ENCODE measurements at regions not wholly inside any gene's neighbourhood (a gene's known extent, or its start where the extent isn't known, plus 50 kb on each side); places are given as distances from the start of the nearest gene placed in this dataset.

GRCh38 chr20:55522296-55522815 lies 483.0 kb downstream of the CBLN4 start:
- TF ChIP-seq HSF1 (IDR thresholded peaks at IDR 0.05; ENCODE audit: low read depth, low read length), result no peak
- TF ChIP-seq CHD4 (IDR thresholded peaks at IDR 0.05), result no peak
- TF ChIP-seq REST (IDR thresholded peaks at IDR 0.05; ENCODE audit: low read depth, low read length), result no peak
- no peak for TF ChIP-seq PKNOX1 (IDR thresholded peaks at IDR 0.05)
- TF ChIP-seq POLR2AphosphoS5 (IDR thresholded peaks at IDR 0.05; ENCODE audit: low read length), result no peak
- TF ChIP-seq ATF2 (IDR thresholded peaks at IDR 0.05; ENCODE audit: low read length), result no peak
- no peak for TF ChIP-seq CTCF (IDR thresholded peaks at IDR 0.05 in 2 of 3, conservative IDR thresholded peaks at IDR 0.05 in 1 of 3; ENCODE audit: control insufficient read depth in 2 of 3, extremely low read depth in 1 of 3, insufficient read depth in 1 of 3, low read depth in 3 of 3, low read length in 3 of 3)
- TF ChIP-seq SP1 (IDR thresholded peaks at IDR 0.05; ENCODE audit: low read depth, low read length), result no peak
- no peak for TF ChIP-seq SREBF2 (IDR thresholded peaks at IDR 0.05; ENCODE audit: low read length)
- no peak for TF ChIP-seq EP300 (IDR thresholded peaks at IDR 0.05; ENCODE audit: borderline replicate concordance in 1 of 2, control insufficient read depth in 1 of 2, low read depth in 2 of 2, low read length in 2 of 2)
- TF ChIP-seq RFX5 (IDR thresholded peaks at IDR 0.05; ENCODE audit: low read depth, low read length), result no peak
- TF ChIP-seq FOXM1 (IDR thresholded peaks at IDR 0.05; ENCODE audit: low read depth, low read length), result no peak

Data from GM12878 (cell line).